H9 (cell line): ENCODE measurements at regions not wholly inside any gene's neighbourhood (a gene's known extent, or its start where the extent isn't known, plus 50 kb on each side); places are given as distances from the start of the nearest gene placed in this dataset.

Experiments used
- DNase-seq: peaks from one replicate; pipeline ENCODE4 v3.0.0-alpha.2; 2017
- H2AFZ ChIP-seq: one replicate; pipeline ENCODE4 v1.6.1; 2013; ENCODE audit warnings: mild to moderate bottlenecking, low read length, control low read depth, moderate library complexity
- H2AK5ac ChIP-seq: 2 replicates; pipeline ENCODE4 v1.6.1; 2013; ENCODE audit warnings: low read length, control low read depth, mixed read lengths; ENCODE audit not compliant: insufficient read length
- H2BK120ac ChIP-seq: one replicate; pipeline ENCODE4 v1.6.1; 2013; ENCODE audit warnings: low read depth, mild to moderate bottlenecking, low read length, control low read depth, inconsistent platforms; ENCODE audit not compliant: poor library complexity, severe bottlenecking
- H2BK12ac ChIP-seq: 2 replicates; pipeline ENCODE4 v1.6.1; 2013; ENCODE audit warnings: low read length, control low read depth, mixed read lengths, low read depth; ENCODE audit not compliant: insufficient read length
- H2BK15ac ChIP-seq: 2 replicates; pipeline ENCODE4 v1.6.1; 2013; ENCODE audit warnings: low read depth, low read length, control low read depth
- H2BK20ac ChIP-seq: one replicate; pipeline ENCODE4 v1.6.1; 2013; ENCODE audit warnings: low read depth, mild to moderate bottlenecking, low read length, control low read depth, inconsistent platforms; ENCODE audit not compliant: poor library complexity, severe bottlenecking
- H2BK5ac ChIP-seq: 2 replicates; pipeline ENCODE4 v1.6.1; 2013; ENCODE audit warnings: low read length, control low read depth, mixed read lengths; ENCODE audit not compliant: insufficient read length
- H3K14ac ChIP-seq: 2 replicates; pipeline ENCODE4 v1.6.1; 2013; ENCODE audit warnings: low read length, control low read depth; ENCODE audit not compliant: insufficient read depth
- H3K18ac ChIP-seq: 2 replicates; pipeline ENCODE4 v1.6.1; 2013; ENCODE audit warnings: low read depth, mild to moderate bottlenecking, mixed read lengths, low read length, control low read depth; ENCODE audit not compliant: insufficient read length
- H3K23ac ChIP-seq: 2 replicates; pipeline ENCODE4 v1.6.1; 2013; ENCODE audit warnings: low read length, control low read depth, mixed read lengths, low read depth; ENCODE audit not compliant: insufficient read length
- H3K23me2 ChIP-seq: 2 replicates; pipeline ENCODE4 v1.6.1; 2013; ENCODE audit warnings: low read depth, mild to moderate bottlenecking, mixed read lengths, low read length, control low read depth; ENCODE audit not compliant: insufficient read length, poor library complexity, severe bottlenecking
- H3K27ac ChIP-seq: 2 replicates; pipeline ENCODE4 v1.5.1; 2013; ENCODE audit warnings: low read length, control low read depth, mixed read lengths, low read depth; ENCODE audit not compliant: insufficient read length
- H3K27me3 ChIP-seq: 2 replicates; pipeline ENCODE4 v1.6.1; 2013; ENCODE audit warnings: low read length, control low read depth, inconsistent platforms; ENCODE audit not compliant: insufficient read depth
- H3K4ac ChIP-seq: 2 replicates; pipeline ENCODE4 v1.6.1; 2013; ENCODE audit warnings: low read depth, mild to moderate bottlenecking, control low read depth, inconsistent platforms, low read length, moderate library complexity
- H3K4me1 ChIP-seq: 2 replicates; pipeline ENCODE4 v1.6.1; 2013; ENCODE audit warnings: low read length, control low read depth, inconsistent platforms; ENCODE audit not compliant: insufficient read depth
- H3K4me2 ChIP-seq: 2 replicates; pipeline ENCODE4 v1.6.1; 2013; ENCODE audit warnings: low read length, control low read depth, mixed read lengths; ENCODE audit not compliant: insufficient read length, insufficient read depth
- H3K56ac ChIP-seq: 2 replicates; pipeline ENCODE4 v1.6.1; 2013; ENCODE audit warnings: low read depth, mild to moderate bottlenecking, mixed read lengths, low read length, control low read depth; ENCODE audit not compliant: insufficient read length
- H3K79me1 ChIP-seq: 2 replicates; pipeline ENCODE4 v1.6.1; 2013; ENCODE audit warnings: low read depth, mild to moderate bottlenecking, moderate library complexity, low read length, control low read depth, inconsistent platforms; ENCODE audit not compliant: insufficient read depth, poor library complexity, severe bottlenecking
- H3K79me2 ChIP-seq: 2 replicates; pipeline ENCODE4 v1.6.1; 2013; ENCODE audit warnings: low read length, control low read depth, inconsistent platforms; ENCODE audit not compliant: insufficient read depth
- H3K9ac ChIP-seq: 2 replicates; pipeline ENCODE4 v1.6.1; 2013; ENCODE audit warnings: low read length, control low read depth, mixed read lengths; ENCODE audit not compliant: insufficient read length; ENCODE audit errors: extremely low read depth
- H3K9me3 ChIP-seq: one replicate; pipeline ENCODE4 v1.6.1; 2013; ENCODE audit warnings: low read depth, low read length, inconsistent platforms; ENCODE audit not compliant: control insufficient read depth
- H3T11ph ChIP-seq: one replicate; pipeline ENCODE4 v1.6.1; 2013; ENCODE audit warnings: mild to moderate bottlenecking, low read length, control low read depth, inconsistent platforms
- H4K20me1 ChIP-seq: one replicate; pipeline ENCODE4 v1.6.1; 2013; ENCODE audit not compliant: control insufficient read depth, insufficient read length, insufficient read depth
- H4K5ac ChIP-seq: 2 replicates; pipeline ENCODE4 v1.6.1; 2013; ENCODE audit warnings: low read depth, mild to moderate bottlenecking, mixed read lengths, low read length, control low read depth; ENCODE audit not compliant: insufficient read length
- H4K8ac ChIP-seq: replicated peaks from 2 replicates; pipeline ENCODE4 v1.6.1; 2013; ENCODE audit warnings: low read length, control low read depth, mixed read lengths, low read depth; ENCODE audit not compliant: insufficient read length
- H4K91ac ChIP-seq: 2 replicates; pipeline ENCODE4 v1.6.1; 2013; ENCODE audit warnings: low read depth, mild to moderate bottlenecking, moderate library complexity, mixed read lengths, low read length, control low read depth; ENCODE audit not compliant: insufficient read length
- H3K27ac Mint-ChIP-seq, 3 experiments: 2 replicates in 2 of 3; 3 replicates in 1 of 3; pipeline ENCODE4 v1.8.0; 2020 to 2021; ENCODE audit warnings: mixed read lengths in 3 of 3, mild to moderate bottlenecking in 1 of 3, moderate library complexity in 1 of 3
- H3K27me3 Mint-ChIP-seq: 2 replicates; pipeline ENCODE4 v1.8.0; 2021; ENCODE audit warnings: low read depth, mild to moderate bottlenecking, moderate library complexity, mixed read lengths
- H3K36me3 Mint-ChIP-seq, 3 experiments: 2 replicates in 2 of 3; 3 replicates in 1 of 3; pipeline ENCODE4 v1.8.0; 2020 to 2021; ENCODE audit warnings: low read depth in 3 of 3, mixed read lengths in 3 of 3; ENCODE audit not compliant: insufficient read depth in 1 of 3
- H3K4me1 Mint-ChIP-seq, 2 experiments: 2 replicates each; pipeline ENCODE4 v1.8.0; 2020; ENCODE audit warnings: mixed read lengths in 2 of 2
- H3K4me3 Mint-ChIP-seq, 2 experiments: 2 replicates in 1 of 2; 3 replicates in 1 of 2; pipeline ENCODE4 v1.8.0; 2020 to 2021; ENCODE audit warnings: mild to moderate bottlenecking in 2 of 2, mixed read lengths in 2 of 2, moderate library complexity in 1 of 2
- H3K9me3 Mint-ChIP-seq, 2 experiments: 2 replicates in 1 of 2; 3 replicates in 1 of 2; pipeline ENCODE4 v1.8.0; 2020; ENCODE audit warnings: mild to moderate bottlenecking in 2 of 2, mixed read lengths in 2 of 2, moderate library complexity in 1 of 2
- CTCF ChIP-seq: fragments of 200-600 bp; sonication (generic); conservative IDR thresholded peaks from 3 replicates; pipeline ENCODE4 v1.8.0; 2021; ENCODE audit warnings: antibody characterized with exemption, mild to moderate bottlenecking
- WGBS: extraction: QIAGEN DNeasy Blood & Tissue Kit; methylation state at CpG from one replicate; pipeline ENCODE4 v1.1.7; 2013; ENCODE audit warnings: missing lambda C conversion rate, low lambda C conversion rate, mixed read lengths; ENCODE audit not compliant: insufficient read length; ENCODE audit errors: extremely low coverage; 5-methylcytosine and 5-hydroxymethylcytosine counted together

GRCh38 chr13:31051999-31052398 lies 109.7 kb downstream of the HSPH1 start:
- Histone ChIP-seq H3K9me3 (no peaks in the 10 kb centered on the region), H3K14ac (no peak overlapping the region), H3K79me2 (no peaks in the 10 kb centered on the region), H2BK5ac (no peak overlapping the region), H3K4me1 (no peaks in the 10 kb centered on the region), H2BK15ac (no peak overlapping the region), H4K8ac (no peak overlapping the region), H2BK120ac (no peak overlapping the region), H3K9ac (no peak overlapping the region), H4K20me1 (no peaks in the 10 kb centered on the region), H4K91ac (no peak overlapping the region), H2BK20ac (no peak overlapping the region), H3K18ac (no peak overlapping the region), H2BK12ac (no peak overlapping the region), H2AK5ac (no peak overlapping the region), H3K27ac (no peak overlapping the region), H3K4ac (no peak overlapping the region), H3K23ac (no peak overlapping the region), H3K4me2 (no peak overlapping the region), H3K79me1 (no peaks in the 10 kb centered on the region), H4K5ac (no peak overlapping the region), H2AFZ (no peak overlapping the region), H3K27me3 (no peaks in the 10 kb centered on the region), H3K56ac (no peak overlapping the region), H3K23me2 (no peaks in the 10 kb centered on the region), H3T11ph (no peak overlapping the region)
- no peak overlapping the region for H3K4me3 Mint-ChIP-seq
- peaks cover 1% of the 10 kb centered on the region; the same call in 1 of the 2 replicates for H3K27me3 Mint-ChIP-seq
- peaks cover 9 to 10% of the 10 kb centered on the region in 2 experiments for H3K4me1 Mint-ChIP-seq
- TF ChIP-seq CTCF = peak; percentile 57; the same call in 2 of the 3 replicates
- DNase-seq = peak; percentile 67
- no peak overlapping the region for H3K27ac Mint-ChIP-seq
- WGBS = no CpG with 5 or more reads among the region's 8 CpGs
- no peaks in the 10 kb centered on the region for H3K9me3 Mint-ChIP-seq
- H3K36me3 Mint-ChIP-seq = no peaks in the 10 kb centered on the region
